NCI-H146 (cell line): ENCODE measurements at regions not wholly inside any gene's neighbourhood (a gene's known extent, or its start where the extent isn't known, plus 50 kb on each side); places are given as distances from the start of the nearest gene placed in this dataset.

Source experiments
- DNase-seq: peaks from one replicate; lab custom pipeline; 2025; lab: John Stamatoyannopoulos, UW

DNA sequence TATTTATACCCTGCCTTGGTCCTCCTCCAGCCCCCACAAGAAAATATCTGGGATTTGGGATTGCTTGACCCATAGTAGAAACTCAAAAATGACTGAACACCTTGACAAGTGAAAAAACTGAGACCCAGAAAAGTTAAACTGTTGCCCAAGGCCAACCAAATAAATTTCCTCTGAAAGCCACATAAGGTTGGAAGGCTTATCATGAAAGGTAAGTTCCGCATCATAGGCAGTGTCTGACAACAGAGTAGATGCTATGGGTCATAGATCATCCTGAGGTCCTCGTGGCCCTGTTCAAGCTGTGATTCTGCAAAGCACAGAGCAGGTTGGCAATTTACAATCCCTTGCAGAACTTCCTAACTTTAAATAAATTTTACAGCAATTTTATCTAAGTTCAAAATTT, 140.8 kb upstream of the TSC22D2 start:
- no peak for DNase-seq

- DNase-seq, result no peak
Observed at GRCh38 chr3:150265305-150265704, 142.8 kb upstream of the TSC22D2 start.

- no peak for DNase-seq
Observed at GRCh38 chr3:150264561-150265279, 143.4 kb upstream of the TSC22D2 start.

- DNase-seq, result peak; percentile 92
Observed at GRCh38 chr3:150261958-150262357, 146.1 kb upstream of the TSC22D2 start.

- no peak for DNase-seq
Observed at GRCh38 chr3:150261418-150261817, 146.7 kb upstream of the TSC22D2 start.

DNA sequence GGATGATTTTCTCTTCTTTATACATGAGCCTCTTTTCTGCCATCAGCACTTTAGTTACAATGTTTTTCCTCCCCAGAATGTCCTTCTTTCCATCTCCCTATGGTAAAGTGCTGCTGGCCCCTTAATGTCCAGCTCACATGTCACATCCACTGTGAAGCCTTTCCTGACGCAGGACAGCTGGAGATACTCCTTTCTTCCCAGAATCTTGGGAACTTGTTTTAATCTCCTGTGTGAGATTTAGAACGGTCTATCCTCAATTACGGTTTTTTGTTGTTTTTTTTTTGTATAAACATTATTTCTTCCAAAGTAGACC, 147.7 kb upstream of the TSC22D2 start:
- DNase-seq, result no peak

- no peak for DNase-seq
Observed at GRCh38 chr3:150259526-150260397, 148.3 kb upstream of the TSC22D2 start.

DNA sequence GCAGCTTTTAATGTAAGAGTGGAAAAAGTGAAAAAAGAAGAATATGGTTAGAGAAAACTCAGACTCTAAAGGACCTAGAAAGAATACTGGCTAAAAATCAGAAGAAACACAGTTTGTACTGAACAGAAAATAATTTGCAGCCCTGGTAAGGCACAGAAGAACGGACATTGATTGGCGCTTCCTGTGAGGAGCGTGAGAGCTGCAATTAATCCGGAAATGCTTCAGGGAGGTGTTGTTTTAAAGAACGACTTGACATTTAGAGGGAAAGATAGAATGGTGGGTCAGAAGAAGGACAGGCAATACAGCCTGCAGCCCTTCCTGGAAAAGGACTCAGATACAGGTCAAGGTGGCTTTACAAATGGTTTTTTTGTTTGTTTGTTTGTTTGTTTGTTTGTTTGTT, 151.3 kb upstream of the TSC22D2 start:
- DNase-seq, result no peak

DNA sequence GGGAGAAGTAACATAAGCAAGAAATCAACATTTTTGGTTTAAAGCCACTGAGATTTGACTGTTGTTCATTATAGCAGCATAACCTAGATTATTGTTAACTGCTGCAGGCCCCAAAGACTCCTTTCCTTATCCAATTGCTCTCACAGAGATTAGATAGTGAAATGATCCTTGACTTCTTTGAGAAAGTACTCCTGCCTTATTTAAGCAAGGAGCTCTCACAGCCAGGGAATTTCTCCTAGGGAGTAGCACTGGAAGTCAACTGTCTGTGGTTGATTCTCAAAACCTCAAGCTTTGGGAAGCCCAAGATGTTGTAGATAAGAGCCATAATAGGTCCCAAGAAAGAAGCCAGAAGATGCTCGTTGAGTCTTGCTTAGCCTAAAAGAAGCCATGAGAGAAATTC, 151.8 kb upstream of the TSC22D2 start:
- DNase-seq, result no peak

DNA sequence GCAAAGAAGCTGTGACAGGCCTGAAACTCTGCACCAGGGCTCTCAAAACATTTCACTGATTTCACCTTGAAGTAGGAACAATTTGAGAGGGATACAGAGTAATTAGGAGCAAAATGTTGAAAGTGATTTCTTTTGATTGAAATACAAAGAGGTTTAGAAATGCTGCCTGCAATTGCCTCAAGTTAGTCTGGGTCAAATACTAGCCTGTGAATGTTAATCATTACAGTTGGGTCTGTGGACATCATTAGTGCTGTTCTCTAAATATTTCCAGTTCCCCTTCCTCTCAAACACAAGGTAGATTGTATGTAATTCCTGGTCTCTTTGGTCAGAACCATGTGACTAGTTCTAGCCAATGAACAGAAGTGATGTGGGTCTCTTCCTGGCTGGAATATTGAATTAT, 152.3 kb upstream of the TSC22D2 start:
- no peak for DNase-seq

DNA sequence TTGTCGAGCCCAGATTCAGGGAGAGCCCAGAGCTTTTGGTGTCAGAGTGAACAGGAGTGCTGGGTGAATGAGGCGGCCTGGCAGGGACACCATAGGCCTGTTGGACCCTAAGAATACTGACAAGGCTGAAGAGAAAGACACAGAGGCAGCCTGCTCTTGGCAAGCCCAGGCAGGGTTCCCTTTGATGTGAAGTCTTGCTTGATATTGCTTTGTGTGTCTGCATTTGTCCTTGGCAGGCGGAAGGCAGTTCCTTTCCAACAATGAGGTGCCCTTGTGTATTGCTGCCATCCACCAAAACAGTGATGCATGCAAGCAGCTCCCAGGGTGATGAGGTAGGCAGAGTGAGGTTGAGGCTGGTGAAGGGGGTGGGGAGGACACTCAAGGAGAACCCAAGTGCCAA, 152.7 kb upstream of the TSC22D2 start:
- no peak for DNase-seq

DNA sequence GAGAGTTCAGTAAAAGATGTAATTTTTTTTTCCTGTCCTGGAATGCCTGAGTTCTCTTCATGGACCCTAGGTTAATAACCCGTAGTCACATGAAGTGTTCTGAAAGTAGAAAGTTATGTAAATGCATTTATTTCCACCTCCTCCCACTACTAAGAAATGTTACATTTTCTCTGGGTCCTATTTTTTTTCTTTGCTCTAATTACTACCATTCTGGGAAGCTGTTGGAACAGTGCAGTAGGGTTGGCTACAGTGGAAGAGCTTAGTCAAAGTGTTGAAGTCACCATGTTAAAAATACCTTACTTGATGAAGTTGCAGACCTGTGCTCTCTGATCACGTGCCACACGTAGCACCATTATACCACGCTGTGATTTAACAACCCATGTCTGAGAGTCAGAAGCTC, 153.8 kb upstream of the TSC22D2 start:
- no peak for DNase-seq

GRCh38 chr3:150253622-150254021, 154.5 kb upstream of the TSC22D2 start:
- DNase-seq, result peak; percentile 87

DNA sequence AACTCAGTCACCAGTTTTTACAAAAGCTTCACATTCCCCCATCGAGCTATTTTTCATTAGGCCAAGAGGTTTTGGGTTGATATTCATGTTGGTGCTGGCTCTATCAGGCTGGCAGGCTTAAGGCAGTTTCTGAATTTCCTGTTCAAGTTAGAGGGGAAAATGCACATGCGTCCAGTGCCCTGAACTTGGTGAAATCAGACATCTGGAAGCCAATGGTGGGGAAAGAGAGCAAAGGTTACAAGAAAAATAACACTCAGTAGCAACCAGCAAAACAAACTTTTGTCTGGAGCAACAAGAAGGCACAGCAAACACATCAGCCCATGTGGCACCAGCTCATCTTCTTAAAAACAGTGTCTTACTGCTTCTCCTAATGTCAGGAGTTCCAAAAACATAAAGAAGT, 155.6 kb upstream of the TSC22D2 start:
- DNase-seq, result no peak

DNA sequence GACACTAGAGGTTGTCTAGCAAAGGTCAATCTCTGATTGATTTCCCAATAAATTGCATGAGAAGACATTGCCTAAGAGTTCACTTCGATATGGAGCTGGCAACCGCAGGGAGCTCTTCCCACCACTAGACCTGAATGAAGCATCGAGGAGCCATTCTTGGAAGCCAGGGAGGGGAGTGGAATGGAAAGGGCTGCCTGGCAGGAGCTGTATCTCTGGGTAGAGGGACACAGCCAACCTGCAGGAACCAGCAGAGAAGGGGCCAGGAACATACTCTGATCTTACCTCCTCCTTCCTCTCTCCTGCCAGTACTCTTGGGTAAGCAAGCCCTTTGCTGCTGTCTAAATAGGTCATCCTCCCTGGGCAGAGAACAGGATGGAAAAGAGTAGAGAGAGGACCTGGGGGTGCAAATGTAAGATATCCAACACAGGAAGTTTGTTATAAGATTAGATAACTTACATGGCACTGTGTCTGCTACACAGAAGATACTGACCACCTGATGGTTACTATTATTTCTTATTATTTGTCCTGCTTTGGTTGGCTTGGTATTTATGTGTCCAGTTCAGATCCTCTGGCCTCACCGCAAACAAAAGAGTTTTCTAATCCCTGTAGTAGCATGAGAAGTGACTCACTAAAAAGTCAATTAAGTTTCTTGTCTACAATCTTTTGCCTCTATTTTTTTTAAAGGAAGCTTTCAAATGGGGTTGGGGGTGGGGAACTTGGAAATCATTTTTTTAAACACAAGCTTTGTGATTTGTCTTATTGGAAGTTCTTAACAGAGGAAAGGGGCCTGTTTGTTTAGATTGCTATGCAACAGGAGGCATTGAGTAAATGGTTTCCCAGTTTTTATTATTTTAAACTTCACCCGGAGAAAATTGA, 156.7 kb upstream of the TSC22D2 start:
- peak; percentile 52 for DNase-seq

DNA sequence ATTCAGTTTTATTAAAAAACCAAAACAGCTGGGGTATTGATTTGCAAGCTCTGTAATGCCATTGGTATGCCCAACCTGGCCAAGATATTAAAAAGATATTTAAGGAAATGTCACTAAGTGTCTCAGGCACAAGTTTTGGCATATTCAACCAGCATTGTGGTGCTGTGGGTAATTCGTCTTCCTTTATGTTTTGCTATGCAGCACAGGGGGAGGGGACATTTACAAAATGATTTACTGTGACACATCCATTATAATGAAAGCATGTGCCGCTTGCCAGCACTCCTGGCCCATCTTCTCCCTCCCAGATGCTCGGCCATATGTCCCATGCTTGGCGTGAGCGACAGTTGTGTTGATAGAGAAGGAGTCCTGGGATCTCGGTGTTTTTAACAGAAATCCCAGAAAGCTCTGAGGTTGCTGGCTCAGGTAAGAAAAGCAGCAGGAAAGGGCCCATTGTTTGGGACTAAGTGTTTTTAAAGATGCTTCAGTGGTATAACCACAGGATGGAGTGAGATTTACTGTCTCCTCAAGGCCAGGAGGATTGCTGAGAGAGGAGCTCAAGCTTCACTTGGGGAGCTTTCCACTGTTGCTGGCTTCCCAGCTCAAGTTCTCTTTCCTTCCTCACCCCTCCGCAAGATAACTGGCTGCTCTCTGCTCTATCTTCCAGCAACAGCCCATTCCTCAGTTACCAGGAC, 158.2 kb upstream of the TSC22D2 start:
- DNase-seq, result no peak

- DNase-seq, result no peak
Observed at GRCh38 chr3:150248888-150249681, 159.0 kb upstream of the TSC22D2 start.

DNA sequence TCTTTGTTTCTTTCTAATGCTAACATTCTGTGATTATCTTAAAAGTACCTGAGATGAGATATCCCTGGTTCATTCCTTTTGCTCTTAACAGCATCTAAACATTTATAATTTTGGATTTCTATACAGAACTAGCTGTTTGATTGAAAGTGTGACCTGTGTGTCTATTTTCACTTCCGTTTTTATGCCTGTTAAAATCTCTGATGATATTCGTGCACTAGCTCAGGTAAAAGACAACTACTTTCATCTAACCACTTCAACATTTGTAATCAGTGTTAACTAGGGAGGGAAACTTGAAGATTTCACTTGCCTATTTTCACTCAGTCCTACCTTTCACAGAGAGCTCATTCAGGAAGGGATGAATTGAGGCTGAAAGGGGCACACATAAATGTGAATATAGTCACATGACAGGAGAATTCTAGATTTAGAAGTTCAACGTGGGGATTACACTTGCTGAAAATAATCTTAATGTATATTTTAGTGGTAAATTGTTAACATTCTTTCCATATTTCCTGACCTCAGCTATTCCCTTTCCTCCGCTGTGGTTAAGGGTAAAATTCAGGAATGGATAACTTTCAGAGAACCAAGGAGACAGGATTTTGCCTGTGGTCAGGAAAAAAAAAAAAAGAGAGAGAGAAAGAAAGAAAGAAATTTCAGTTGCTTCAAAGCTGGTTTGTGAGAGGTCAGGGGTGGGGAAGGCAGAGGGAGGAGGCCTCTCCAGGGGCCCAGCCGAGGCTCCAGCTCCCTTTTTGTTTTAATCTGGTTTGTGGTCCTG, 159.8 kb upstream of the TSC22D2 start:
- no peak for DNase-seq

DNA sequence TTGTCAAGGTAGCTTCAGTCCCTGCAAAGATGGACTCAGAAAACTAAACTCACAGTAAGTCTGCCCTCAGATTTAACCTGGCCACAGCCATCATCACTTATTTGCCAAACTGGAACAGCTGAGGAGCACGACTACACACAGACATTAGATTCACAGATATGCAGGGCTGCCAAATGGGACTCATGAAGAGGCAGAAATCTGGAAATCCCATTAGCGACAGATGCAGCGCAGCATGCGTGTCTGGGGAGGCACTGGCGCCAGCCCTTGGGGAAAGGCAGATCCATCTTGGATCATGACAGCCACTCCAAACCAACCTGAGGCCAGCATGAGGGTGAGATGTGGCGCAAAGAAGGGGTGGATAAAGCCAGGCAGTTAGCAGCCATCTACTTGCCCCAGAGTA, 160.7 kb upstream of the TSC22D2 start:
- DNase-seq, result no peak

DNA sequence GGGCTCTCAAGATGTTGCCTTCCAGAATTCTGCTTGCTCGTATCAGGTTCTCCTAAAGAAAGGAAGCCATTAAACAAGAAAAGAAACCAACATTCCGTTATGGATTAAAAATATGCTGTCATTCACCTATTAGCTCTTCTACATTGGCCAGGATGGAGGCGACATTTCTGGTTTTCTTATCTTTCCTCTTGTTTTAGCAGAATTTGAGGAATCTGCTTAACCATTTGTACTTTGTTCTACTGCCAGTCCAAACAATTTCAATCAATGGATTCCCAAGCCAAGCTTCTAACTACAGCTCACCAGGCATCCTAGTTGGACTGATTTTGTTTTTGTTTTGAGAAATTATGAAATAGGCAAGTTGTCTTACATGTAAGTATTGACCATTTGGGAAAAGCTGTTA, 164.6 kb upstream of the TSC22D2 start:
- DNase-seq, result no peak
